Liver (tissue), 3 donors: ENCODE measurements at regions not wholly inside any gene's neighbourhood (a gene's known extent, or its start where the extent isn't known, plus 50 kb on each side); places are given as distances from the start of the nearest gene placed in this dataset.

Source experiments
- EGR1 ChIP-seq, 2 donors: IDR thresholded peaks; 2 replicates each; pipeline ENCODE4 v1.6.1; 2016 to 2018; ENCODE audit warnings: antibody characterized with exemption in 2 of 2, low read depth in 2 of 2
- GABPA ChIP-seq, 2 donors: IDR thresholded peaks in 1 of 2; conservative IDR thresholded peaks in 1 of 2; 2 replicates each; pipeline ENCODE4 v1.6.1; 2016; ENCODE audit warnings: antibody characterized with exemption in 2 of 2, mild to moderate bottlenecking in 1 of 2, moderate library complexity in 1 of 2
- JUND ChIP-seq, 2 donors: IDR thresholded peaks; 2 replicates each; pipeline ENCODE4 v1.6.1; 2016; ENCODE audit warnings: antibody characterized with exemption in 2 of 2
- NR2F2 ChIP-seq: IDR thresholded peaks from 2 replicates; pipeline ENCODE4 v1.6.1; 2016; ENCODE audit warnings: antibody characterized with exemption
- RAD21 ChIP-seq, 2 donors: IDR thresholded peaks; 2 replicates each; pipeline ENCODE4 v1.6.1; 2016; ENCODE audit warnings: antibody characterized with exemption in 2 of 2, mild to moderate bottlenecking in 2 of 2
- TAF1 ChIP-seq: conservative IDR thresholded peaks from 2 replicates; pipeline ENCODE4 v1.6.1; 2016; ENCODE audit warnings: antibody characterized with exemption, mild to moderate bottlenecking
- YY1 ChIP-seq: IDR thresholded peaks from 2 replicates; pipeline ENCODE4 v1.6.1; 2016; ENCODE audit warnings: antibody characterized with exemption, mild to moderate bottlenecking
- TF ChIP-seq, protein P1 (sequence below): fragments of 150-350 bp; IDR thresholded peaks from 2 replicates; pipeline ENCODE4 v1.5.1; 2017; ENCODE audit warnings: improper control_type of control experiment, low read depth, low read length; ENCODE audit not compliant: missing input control
- TF ChIP-seq, protein P2 (sequence below): IDR thresholded peaks from 2 replicates; pipeline ENCODE4 v1.6.1; 2016; ENCODE audit warnings: antibody characterized with exemption
- TF ChIP-seq, protein P3 (sequence below): IDR thresholded peaks from 2 replicates; pipeline ENCODE4 v1.6.1; 2016; ENCODE audit warnings: antibody characterized with exemption
- TF ChIP-seq, protein P4 (sequence below): IDR thresholded peaks from 2 replicates; pipeline ENCODE4 v1.6.1; 2016; ENCODE audit warnings: antibody characterized with exemption, mild to moderate bottlenecking
- TF ChIP-seq, protein P5 (sequence below): IDR thresholded peaks from 2 replicates; pipeline ENCODE4 v1.6.1; 2016; ENCODE audit warnings: antibody characterized with exemption
- donor health status: healthy.
- donor health status: healthy.

DNA sequence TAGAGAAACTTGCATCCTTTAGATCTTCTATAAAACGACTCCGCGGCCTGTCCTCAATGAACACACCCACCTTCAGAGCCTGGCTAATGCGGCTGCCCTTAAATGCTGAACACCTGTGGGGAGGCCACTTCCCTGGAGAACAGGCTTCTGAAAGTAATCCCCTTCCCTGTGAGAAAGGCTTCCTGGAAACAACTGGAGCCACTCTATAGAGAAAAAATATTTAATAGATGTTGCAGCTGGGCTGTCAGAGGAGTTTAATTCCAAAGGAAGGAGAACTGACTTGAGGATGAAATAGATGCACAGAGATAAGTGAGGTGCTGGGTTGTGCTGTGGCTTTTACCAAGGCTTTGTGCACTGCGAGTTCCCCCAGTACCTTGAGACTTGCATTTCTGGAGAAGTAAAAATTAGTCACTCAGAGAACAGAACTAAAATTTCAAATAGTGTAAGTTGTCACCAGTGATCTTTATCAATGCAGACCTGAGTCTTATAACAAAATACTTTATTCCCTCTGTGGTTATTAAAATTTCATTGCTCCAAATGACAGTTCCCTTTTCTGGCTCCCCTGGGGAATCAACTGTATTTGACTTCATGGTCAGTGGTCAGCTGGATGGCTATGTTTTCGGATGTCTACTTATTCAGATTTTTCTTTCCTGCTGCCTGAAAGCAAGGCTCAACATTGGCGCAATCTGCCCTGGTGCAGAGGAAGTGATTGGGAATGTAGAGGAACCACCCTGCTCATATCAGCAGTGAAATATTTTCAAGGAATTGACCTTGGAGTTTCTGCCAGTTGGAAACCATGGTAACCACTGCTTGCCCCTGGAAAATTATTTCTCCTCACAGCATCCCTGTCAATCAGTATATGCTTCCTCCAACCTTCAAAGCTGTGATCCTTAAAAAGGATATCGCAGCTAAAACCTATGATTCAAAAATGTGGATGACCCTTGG, 238.8 kb downstream of the SMARCA2 start:
- TF ChIP-seq, protein P1, sequence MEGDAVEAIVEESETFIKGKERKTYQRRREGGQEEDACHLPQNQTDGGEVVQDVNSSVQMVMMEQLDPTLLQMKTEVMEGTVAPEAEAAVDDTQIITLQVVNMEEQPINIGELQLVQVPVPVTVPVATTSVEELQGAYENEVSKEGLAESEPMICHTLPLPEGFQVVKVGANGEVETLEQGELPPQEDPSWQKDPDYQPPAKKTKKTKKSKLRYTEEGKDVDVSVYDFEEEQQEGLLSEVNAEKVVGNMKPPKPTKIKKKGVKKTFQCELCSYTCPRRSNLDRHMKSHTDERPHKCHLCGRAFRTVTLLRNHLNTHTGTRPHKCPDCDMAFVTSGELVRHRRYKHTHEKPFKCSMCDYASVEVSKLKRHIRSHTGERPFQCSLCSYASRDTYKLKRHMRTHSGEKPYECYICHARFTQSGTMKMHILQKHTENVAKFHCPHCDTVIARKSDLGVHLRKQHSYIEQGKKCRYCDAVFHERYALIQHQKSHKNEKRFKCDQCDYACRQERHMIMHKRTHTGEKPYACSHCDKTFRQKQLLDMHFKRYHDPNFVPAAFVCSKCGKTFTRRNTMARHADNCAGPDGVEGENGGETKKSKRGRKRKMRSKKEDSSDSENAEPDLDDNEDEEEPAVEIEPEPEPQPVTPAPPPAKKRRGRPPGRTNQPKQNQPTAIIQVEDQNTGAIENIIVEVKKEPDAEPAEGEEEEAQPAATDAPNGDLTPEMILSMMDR = no peak
- no peak for TF ChIP-seq JUND (IDR thresholded peaks at IDR 0.05)
- no peak for TF ChIP-seq TAF1
- TF ChIP-seq, protein P2, sequence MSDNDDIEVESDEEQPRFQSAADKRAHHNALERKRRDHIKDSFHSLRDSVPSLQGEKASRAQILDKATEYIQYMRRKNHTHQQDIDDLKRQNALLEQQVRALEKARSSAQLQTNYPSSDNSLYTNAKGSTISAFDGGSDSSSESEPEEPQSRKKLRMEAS = no peak
- TF ChIP-seq EGR1 (IDR thresholded peaks at IDR 0.05; ENCODE audit: low read depth in 2 of 2) = no peak
- TF ChIP-seq, protein P3, sequence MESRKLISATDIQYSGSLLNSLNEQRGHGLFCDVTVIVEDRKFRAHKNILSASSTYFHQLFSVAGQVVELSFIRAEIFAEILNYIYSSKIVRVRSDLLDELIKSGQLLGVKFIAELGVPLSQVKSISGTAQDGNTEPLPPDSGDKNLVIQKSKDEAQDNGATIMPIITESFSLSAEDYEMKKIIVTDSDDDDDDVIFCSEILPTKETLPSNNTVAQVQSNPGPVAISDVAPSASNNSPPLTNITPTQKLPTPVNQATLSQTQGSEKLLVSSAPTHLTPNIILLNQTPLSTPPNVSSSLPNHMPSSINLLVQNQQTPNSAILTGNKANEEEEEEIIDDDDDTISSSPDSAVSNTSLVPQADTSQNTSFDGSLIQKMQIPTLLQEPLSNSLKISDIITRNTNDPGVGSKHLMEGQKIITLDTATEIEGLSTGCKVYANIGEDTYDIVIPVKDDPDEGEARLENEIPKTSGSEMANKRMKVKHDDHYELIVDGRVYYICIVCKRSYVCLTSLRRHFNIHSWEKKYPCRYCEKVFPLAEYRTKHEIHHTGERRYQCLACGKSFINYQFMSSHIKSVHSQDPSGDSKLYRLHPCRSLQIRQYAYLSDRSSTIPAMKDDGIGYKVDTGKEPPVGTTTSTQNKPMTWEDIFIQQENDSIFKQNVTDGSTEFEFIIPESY = no peak
- TF ChIP-seq, protein P4, sequence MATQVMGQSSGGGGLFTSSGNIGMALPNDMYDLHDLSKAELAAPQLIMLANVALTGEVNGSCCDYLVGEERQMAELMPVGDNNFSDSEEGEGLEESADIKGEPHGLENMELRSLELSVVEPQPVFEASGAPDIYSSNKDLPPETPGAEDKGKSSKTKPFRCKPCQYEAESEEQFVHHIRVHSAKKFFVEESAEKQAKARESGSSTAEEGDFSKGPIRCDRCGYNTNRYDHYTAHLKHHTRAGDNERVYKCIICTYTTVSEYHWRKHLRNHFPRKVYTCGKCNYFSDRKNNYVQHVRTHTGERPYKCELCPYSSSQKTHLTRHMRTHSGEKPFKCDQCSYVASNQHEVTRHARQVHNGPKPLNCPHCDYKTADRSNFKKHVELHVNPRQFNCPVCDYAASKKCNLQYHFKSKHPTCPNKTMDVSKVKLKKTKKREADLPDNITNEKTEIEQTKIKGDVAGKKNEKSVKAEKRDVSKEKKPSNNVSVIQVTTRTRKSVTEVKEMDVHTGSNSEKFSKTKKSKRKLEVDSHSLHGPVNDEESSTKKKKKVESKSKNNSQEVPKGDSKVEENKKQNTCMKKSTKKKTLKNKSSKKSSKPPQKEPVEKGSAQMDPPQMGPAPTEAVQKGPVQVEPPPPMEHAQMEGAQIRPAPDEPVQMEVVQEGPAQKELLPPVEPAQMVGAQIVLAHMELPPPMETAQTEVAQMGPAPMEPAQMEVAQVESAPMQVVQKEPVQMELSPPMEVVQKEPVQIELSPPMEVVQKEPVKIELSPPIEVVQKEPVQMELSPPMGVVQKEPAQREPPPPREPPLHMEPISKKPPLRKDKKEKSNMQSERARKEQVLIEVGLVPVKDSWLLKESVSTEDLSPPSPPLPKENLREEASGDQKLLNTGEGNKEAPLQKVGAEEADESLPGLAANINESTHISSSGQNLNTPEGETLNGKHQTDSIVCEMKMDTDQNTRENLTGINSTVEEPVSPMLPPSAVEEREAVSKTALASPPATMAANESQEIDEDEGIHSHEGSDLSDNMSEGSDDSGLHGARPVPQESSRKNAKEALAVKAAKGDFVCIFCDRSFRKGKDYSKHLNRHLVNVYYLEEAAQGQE = no peak
- no peak for TF ChIP-seq NR2F2
- TF ChIP-seq RAD21 (IDR thresholded peaks at IDR 0.05) = no peak
- no peak for TF ChIP-seq GABPA (IDR thresholded peaks at IDR 0.05 in 1 of 2, conservative IDR thresholded peaks at IDR 0.05 in 1 of 2)
- TF ChIP-seq YY1 = no peak
- TF ChIP-seq, protein P5, sequence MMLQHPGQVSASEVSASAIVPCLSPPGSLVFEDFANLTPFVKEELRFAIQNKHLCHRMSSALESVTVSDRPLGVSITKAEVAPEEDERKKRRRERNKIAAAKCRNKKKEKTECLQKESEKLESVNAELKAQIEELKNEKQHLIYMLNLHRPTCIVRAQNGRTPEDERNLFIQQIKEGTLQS = no peak
